ENCODE measurements at regions not wholly inside any gene's neighbourhood (a gene's known extent, or its start where the extent isn't known, plus 50 kb on each side); places are given as distances from the start of the nearest gene placed in this dataset.

- TF ChIP-seq, protein P1, sequence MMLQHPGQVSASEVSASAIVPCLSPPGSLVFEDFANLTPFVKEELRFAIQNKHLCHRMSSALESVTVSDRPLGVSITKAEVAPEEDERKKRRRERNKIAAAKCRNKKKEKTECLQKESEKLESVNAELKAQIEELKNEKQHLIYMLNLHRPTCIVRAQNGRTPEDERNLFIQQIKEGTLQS (CRISPR knock-in tag; conservative IDR thresholded peaks at IDR 0.05): no peak
- TF ChIP-seq, protein P2, sequence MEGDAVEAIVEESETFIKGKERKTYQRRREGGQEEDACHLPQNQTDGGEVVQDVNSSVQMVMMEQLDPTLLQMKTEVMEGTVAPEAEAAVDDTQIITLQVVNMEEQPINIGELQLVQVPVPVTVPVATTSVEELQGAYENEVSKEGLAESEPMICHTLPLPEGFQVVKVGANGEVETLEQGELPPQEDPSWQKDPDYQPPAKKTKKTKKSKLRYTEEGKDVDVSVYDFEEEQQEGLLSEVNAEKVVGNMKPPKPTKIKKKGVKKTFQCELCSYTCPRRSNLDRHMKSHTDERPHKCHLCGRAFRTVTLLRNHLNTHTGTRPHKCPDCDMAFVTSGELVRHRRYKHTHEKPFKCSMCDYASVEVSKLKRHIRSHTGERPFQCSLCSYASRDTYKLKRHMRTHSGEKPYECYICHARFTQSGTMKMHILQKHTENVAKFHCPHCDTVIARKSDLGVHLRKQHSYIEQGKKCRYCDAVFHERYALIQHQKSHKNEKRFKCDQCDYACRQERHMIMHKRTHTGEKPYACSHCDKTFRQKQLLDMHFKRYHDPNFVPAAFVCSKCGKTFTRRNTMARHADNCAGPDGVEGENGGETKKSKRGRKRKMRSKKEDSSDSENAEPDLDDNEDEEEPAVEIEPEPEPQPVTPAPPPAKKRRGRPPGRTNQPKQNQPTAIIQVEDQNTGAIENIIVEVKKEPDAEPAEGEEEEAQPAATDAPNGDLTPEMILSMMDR (IDR thresholded peaks at IDR 0.05): no peak
- TF ChIP-seq ELF4 (CRISPR knock-in tag; IDR thresholded peaks at IDR 0.05; ENCODE audit: low read depth): no peak
- TF ChIP-seq USF1 (CRISPR knock-in tag; IDR thresholded peaks at IDR 0.05): no peak
- TF ChIP-seq, protein P3, sequence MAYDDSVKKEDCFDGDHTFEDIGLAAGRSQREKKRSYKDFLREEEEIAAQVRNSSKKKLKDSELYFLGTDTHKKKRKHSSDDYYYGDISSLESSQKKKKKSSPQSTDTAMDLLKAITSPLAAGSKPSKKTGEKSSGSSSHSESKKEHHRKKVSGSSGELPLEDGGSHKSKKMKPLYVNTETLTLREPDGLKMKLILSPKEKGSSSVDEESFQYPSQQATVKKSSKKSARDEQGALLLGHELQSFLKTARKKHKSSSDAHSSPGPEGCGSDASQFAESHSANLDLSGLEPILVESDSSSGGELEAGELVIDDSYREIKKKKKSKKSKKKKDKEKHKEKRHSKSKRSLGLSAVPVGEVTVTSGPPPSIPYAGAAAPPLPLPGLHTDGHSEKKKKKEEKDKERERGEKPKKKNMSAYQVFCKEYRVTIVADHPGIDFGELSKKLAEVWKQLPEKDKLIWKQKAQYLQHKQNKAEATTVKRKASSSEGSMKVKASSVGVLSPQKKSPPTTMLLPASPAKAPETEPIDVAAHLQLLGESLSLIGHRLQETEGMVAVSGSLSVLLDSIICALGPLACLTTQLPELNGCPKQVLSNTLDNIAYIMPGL (CRISPR knock-in tag; IDR thresholded peaks at IDR 0.05): no peak
- no peak for TF ChIP-seq TEAD4 (CRISPR knock-in tag; IDR thresholded peaks at IDR 0.05)
- TF ChIP-seq ZNF396 (CRISPR knock-in tag; IDR thresholded peaks at IDR 0.05; ENCODE audit: borderline replicate concordance): no peak
- no peak for TF ChIP-seq MAX (CRISPR knock-in tag; IDR thresholded peaks at IDR 0.05)
- no peak for TF ChIP-seq SMAD3 (CRISPR knock-in tag; IDR thresholded peaks at IDR 0.05; ENCODE audit: borderline replicate concordance)
- no peak for TF ChIP-seq ZNF232 (CRISPR knock-in tag; IDR thresholded peaks at IDR 0.05)
- TF ChIP-seq ZNF416 (CRISPR knock-in tag; IDR thresholded peaks at IDR 0.05): no peak
Observed at GRCh38 chr6:170042596-170043118, 248.2 kb downstream of the DLL1 start.

All from WTC11 (cell line).